ENCODE measurements at regions not wholly inside any gene's neighbourhood (a gene's known extent, or its start where the extent isn't known, plus 50 kb on each side); places are given as distances from the start of the nearest gene placed in this dataset.

GRCh38 chr1:38785285-38786039 is 74.1 kb downstream of the RRAGC start:
- TF ChIP-seq CTCF (IDR thresholded peaks at IDR 0.05; ENCODE audit: insufficient read depth, low read length) (no peak), POLR2AphosphoS5 (IDR thresholded peaks at IDR 0.05; ENCODE audit: low read depth) (no peak)

Data from HL-60 (cell line).